GM12891 (cell line): ENCODE measurements at regions not wholly inside any gene's neighbourhood (a gene's known extent, or its start where the extent isn't known, plus 50 kb on each side); places are given as distances from the start of the nearest gene placed in this dataset.

Source experiments
- PAX5 ChIP-seq: IDR thresholded peaks from 2 replicates; pipeline ENCODE4 v1.6.1; 2011; ENCODE audit warnings: low read length, moderate library complexity, mild to moderate bottlenecking; ENCODE audit not compliant: insufficient read depth, severe bottlenecking
- POLR2A ChIP-seq: IDR thresholded peaks from 2 replicates; pipeline ENCODE4 v1.6.1; 2011; ENCODE audit warnings: low read depth, low read length, control low read depth
- POLR2AphosphoS5 ChIP-seq: IDR thresholded peaks from 2 replicates; pipeline ENCODE4 v1.6.1; 2011; ENCODE audit warnings: low read depth, low read length, control low read depth
- SPI1 ChIP-seq: IDR thresholded peaks from 2 replicates; pipeline ENCODE4 v1.6.1; 2011; ENCODE audit warnings: low read depth, low read length, control low read depth
- TAF1 ChIP-seq: IDR thresholded peaks from 2 replicates; pipeline ENCODE4 v1.6.1; 2011; ENCODE audit warnings: low read depth, low read length, control low read depth

- TF ChIP-seq POLR2A: no peak
- TF ChIP-seq TAF1: no peak
- no peak for TF ChIP-seq POLR2AphosphoS5
- no peak for TF ChIP-seq PAX5
- TF ChIP-seq SPI1: no peak
Measured at GRCh38 chr18:46398005-46398404, 259.0 kb downstream of the LOXHD1 start.
